ENCODE measurements at regions not wholly inside any gene's neighbourhood (a gene's known extent, or its start where the extent isn't known, plus 50 kb on each side); places are given as distances from the start of the nearest gene placed in this dataset.

- TF ChIP-seq USF2 (CRISPR knock-in tag; IDR thresholded peaks at IDR 0.05): no peak
Measured at GRCh38 chr6:1144842-1145767, 166.8 kb upstream of the FOXQ1 start (continued).

- Mint-ChIP-seq H3K27ac (no peak overlapping the region), H3K4me3 (no peak overlapping the region), H3K9me3 (peaks cover 9% of the 10 kb centered on the region), H3K4me1 (peaks cover 2% of the 10 kb centered on the region; the same call in 1 of the 2 replicates), H3K27me3 (ENCODE audit: low read depth) (peaks cover 5% of the 10 kb centered on the region), H3K36me3 (peaks cover 5% of the 10 kb centered on the region; the same call in 1 of the 2 replicates)
- no peak for DNase-seq (ENCODE audit: low spot score)
- ChIA-PET CTCF (no interaction called here), POLR2A (no interaction called here)
- ATAC-seq: no peak
- TF ChIP-seq ZNF232 (CRISPR knock-in tag; IDR thresholded peaks at IDR 0.05) (no peak), E2F1 (CRISPR knock-in tag; IDR thresholded peaks at IDR 0.05) (no peak), KAT7 (CRISPR knock-in tag; IDR thresholded peaks at IDR 0.05; ENCODE audit: borderline replicate concordance) (no peak), MAX (CRISPR knock-in tag; IDR thresholded peaks at IDR 0.05) (no peak), ZNF317 (CRISPR knock-in tag; IDR thresholded peaks at IDR 0.05; ENCODE audit: borderline replicate concordance, low read depth) (no peak), ARID4B (CRISPR knock-in tag; IDR thresholded peaks at IDR 0.05; ENCODE audit: borderline replicate concordance) (no peak), ZMAT4 (CRISPR knock-in tag; IDR thresholded peaks at IDR 0.05) (no peak), EMX1 (CRISPR knock-in tag; IDR thresholded peaks at IDR 0.05) (no peak), E2F4 (CRISPR knock-in tag; IDR thresholded peaks at IDR 0.05; ENCODE audit: borderline replicate concordance, low read depth) (no peak), NR1H2 (CRISPR knock-in tag; IDR thresholded peaks at IDR 0.05) (no peak), AFF4 (CRISPR knock-in tag; IDR thresholded peaks at IDR 0.05; ENCODE audit: borderline replicate concordance) (no peak), ATF3 (CRISPR knock-in tag; conservative IDR thresholded peaks at IDR 0.05) (no peak), RORB (CRISPR knock-in tag; IDR thresholded peaks at IDR 0.05) (no peak), CTCF (IDR thresholded peaks at IDR 0.05) (no peak), ZNF512 (CRISPR knock-in tag; IDR thresholded peaks at IDR 0.05; ENCODE audit: borderline replicate concordance) (no peak), ELF4 (CRISPR knock-in tag; IDR thresholded peaks at IDR 0.05; ENCODE audit: low read depth) (no peak)
Measured at GRCh38 chr6:1143655-1144054, 168.2 kb upstream of the FOXQ1 start.
